ENCODE measurements at regions not wholly inside any gene's neighbourhood (a gene's known extent, or its start where the extent isn't known, plus 50 kb on each side); places are given as distances from the start of the nearest gene placed in this dataset.

GRCh38 chr1:20426923-20427322, 59.1 kb downstream of the CAMK2N1 start:
- peaks cover 0 to 36% (median 6%) of the 10 kb centered on the region in 4 donors for H3K27me3 ChIP-seq
- no peak for TF ChIP-seq EP300 (IDR thresholded peaks at IDR 0.05)
- TF ChIP-seq, protein P1, sequence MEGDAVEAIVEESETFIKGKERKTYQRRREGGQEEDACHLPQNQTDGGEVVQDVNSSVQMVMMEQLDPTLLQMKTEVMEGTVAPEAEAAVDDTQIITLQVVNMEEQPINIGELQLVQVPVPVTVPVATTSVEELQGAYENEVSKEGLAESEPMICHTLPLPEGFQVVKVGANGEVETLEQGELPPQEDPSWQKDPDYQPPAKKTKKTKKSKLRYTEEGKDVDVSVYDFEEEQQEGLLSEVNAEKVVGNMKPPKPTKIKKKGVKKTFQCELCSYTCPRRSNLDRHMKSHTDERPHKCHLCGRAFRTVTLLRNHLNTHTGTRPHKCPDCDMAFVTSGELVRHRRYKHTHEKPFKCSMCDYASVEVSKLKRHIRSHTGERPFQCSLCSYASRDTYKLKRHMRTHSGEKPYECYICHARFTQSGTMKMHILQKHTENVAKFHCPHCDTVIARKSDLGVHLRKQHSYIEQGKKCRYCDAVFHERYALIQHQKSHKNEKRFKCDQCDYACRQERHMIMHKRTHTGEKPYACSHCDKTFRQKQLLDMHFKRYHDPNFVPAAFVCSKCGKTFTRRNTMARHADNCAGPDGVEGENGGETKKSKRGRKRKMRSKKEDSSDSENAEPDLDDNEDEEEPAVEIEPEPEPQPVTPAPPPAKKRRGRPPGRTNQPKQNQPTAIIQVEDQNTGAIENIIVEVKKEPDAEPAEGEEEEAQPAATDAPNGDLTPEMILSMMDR (IDR thresholded peaks at IDR 0.05) = no peak
- no peak for TF ChIP-seq POLR2A (IDR thresholded peaks at IDR 0.05; ENCODE audit: low read depth)
- TF ChIP-seq POLR2AphosphoS5 (IDR thresholded peaks at IDR 0.05) = no peak
- no peaks in the 10 kb centered on the region for H3K36me3 ChIP-seq
- no peaks in the 10 kb centered on the region for H3K4me1 ChIP-seq
- peaks cover 0 to 37% (median 22%) of the 10 kb centered on the region in 4 donors for H3K9me3 ChIP-seq
- no peak overlapping the region for H3K4me3 ChIP-seq
- WGBS = 60% methylated on average over 4 of the region's 4 CpGs
- intact Hi-C loops (cut with DNase I) = no loop called here
- no peak overlapping the region for H3K27ac ChIP-seq (replicated peaks in 1 of 4)
- no peak for DNase-seq (ENCODE audit: extremely low spot score)

GRCh38 chr1:20426371-20426770, 59.6 kb downstream of the CAMK2N1 start:
- Histone ChIP-seq H3K4me3 (no peak overlapping the region), H3K9me3 (peaks cover 0 to 41% (median 22%) of the 10 kb centered on the region in 4 donors), H3K4me1 (no peaks in the 10 kb centered on the region), H3K27me3 (peaks cover 0 to 30% (median 4%) of the 10 kb centered on the region in 4 donors), H3K27ac (replicated peaks in 1 of 4) (no peak overlapping the region), H3K36me3 (no peaks in the 10 kb centered on the region)
- DNase-seq (ENCODE audit: extremely low spot score) = no peak
- WGBS = 61% methylated on average over 4 of the region's 4 CpGs
- intact Hi-C loops (cut with DNase I) = no loop called here
- TF ChIP-seq POLR2A (IDR thresholded peaks at IDR 0.05; ENCODE audit: low read depth) (no peak), POLR2AphosphoS5 (IDR thresholded peaks at IDR 0.05) (no peak), EP300 (IDR thresholded peaks at IDR 0.05) (no peak)
- TF ChIP-seq, protein P1 (IDR thresholded peaks at IDR 0.05) = no peak

DNA sequence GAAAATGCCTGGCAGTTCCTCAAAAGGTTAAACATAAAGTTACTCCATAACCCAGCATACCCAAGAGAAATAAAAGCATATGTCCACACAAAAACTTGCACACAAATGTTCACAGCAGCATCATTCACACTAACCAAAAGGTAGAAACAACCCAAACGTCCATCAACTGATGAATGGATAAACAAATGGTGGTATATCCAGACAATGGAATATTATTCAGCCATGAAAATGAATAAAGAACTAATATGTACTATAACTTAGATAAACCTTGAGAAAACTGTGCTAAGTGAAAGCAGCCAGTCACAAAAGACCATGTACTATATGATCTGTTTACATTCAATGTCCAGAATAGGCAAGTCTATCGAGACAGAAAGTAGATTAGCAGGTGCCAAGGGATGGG, 60.4 kb downstream of the CAMK2N1 start:
- Histone ChIP-seq H3K27me3 (peaks cover 0 to 23% (median 0%) of the 10 kb centered on the region in 4 donors), H3K4me3 (no peak overlapping the region), H3K9me3 (peaks cover 0 to 41% (median 22%) of the 10 kb centered on the region in 4 donors), H3K27ac (replicated peaks in 1 of 4) (no peak overlapping the region), H3K36me3 (no peaks in the 10 kb centered on the region), H3K4me1 (no peaks in the 10 kb centered on the region)
- DNase-seq (ENCODE audit: extremely low spot score) = no peak
- WGBS = 49% methylated on average over 2 of the region's 2 CpGs
- intact Hi-C loops (cut with DNase I) = no loop called here
- TF ChIP-seq POLR2AphosphoS5 (IDR thresholded peaks at IDR 0.05) = no peak
- no peak for TF ChIP-seq EP300 (IDR thresholded peaks at IDR 0.05)
- TF ChIP-seq, protein P1 (IDR thresholded peaks at IDR 0.05) = no peak
- no peak for TF ChIP-seq POLR2A (IDR thresholded peaks at IDR 0.05; ENCODE audit: low read depth)

GRCh38 chr1:20423169-20423795, 62.7 kb downstream of the CAMK2N1 start:
- WGBS = 90% methylated on average over 3 of the region's 3 CpGs
- Histone ChIP-seq H3K27me3 (peaks cover 0 to 20% (median 0%) of the 10 kb centered on the region in 4 donors), H3K9me3 (peaks cover 0 to 41% (median 22%) of the 10 kb centered on the region in 4 donors), H3K4me1 (no peaks in the 10 kb centered on the region), H3K27ac (replicated peaks in 1 of 4) (no peak overlapping the region), H3K36me3 (no peaks in the 10 kb centered on the region), H3K4me3 (no peak overlapping the region)
- TF ChIP-seq EP300 (IDR thresholded peaks at IDR 0.05) (no peak), POLR2A (IDR thresholded peaks at IDR 0.05; ENCODE audit: low read depth) (no peak), POLR2AphosphoS5 (IDR thresholded peaks at IDR 0.05) (no peak)
- TF ChIP-seq, protein P1 (IDR thresholded peaks at IDR 0.05) = no peak
- DNase-seq (ENCODE audit: extremely low spot score) = no peak
- intact Hi-C loops (cut with DNase I) = no loop called here

DNA sequence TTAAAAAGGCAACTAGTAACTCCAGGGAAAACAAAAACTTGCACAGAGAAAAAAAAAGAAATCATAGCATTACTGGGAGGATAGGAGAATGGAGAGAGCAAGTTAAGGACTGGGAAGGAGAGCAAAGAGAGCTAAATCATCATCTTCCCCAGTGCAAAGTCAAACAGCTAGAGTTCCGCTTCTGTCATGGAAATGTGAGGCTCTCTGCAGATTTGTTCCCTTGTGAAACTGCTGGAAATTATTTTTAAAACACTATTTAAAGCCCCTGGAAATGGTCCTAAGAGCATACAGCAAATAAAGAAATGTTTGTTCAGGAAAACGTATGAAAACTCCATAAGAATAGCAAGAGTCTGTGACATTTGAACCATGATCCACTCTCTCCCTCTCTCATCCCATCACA, 64.6 kb downstream of the CAMK2N1 start:
- Histone ChIP-seq H3K27ac (replicated peaks in 1 of 4) (no peak overlapping the region), H3K4me3 (no peak overlapping the region), H3K9me3 (peaks cover 0 to 41% (median 22%) of the 10 kb centered on the region in 4 donors), H3K36me3 (no peaks in the 10 kb centered on the region), H3K27me3 (peaks cover 0 to 35% (median 0%) of the 10 kb centered on the region in 4 donors), H3K4me1 (no peaks in the 10 kb centered on the region)
- intact Hi-C loops (cut with DNase I) = no loop called here
- WGBS = 69% methylated on average over 2 of the region's 2 CpGs
- DNase-seq (ENCODE audit: extremely low spot score) = no peak
- TF ChIP-seq POLR2A (IDR thresholded peaks at IDR 0.05; ENCODE audit: low read depth) (no peak), EP300 (IDR thresholded peaks at IDR 0.05) (no peak), POLR2AphosphoS5 (IDR thresholded peaks at IDR 0.05) (no peak)
- TF ChIP-seq, protein P1 (IDR thresholded peaks at IDR 0.05) = no peak
